GM03348 (cell line): ENCODE measurements at regions not wholly inside any gene's neighbourhood (a gene's known extent, or its start where the extent isn't known, plus 50 kb on each side); places are given as distances from the start of the nearest gene placed in this dataset.

ENCODE experiments used
- DNase-seq: peaks from one replicate; pipeline ENCODE4 v3.0.0; 2012; ENCODE audit warnings: low spot score

- DNase-seq, result no peak
Measured at GRCh38 chr13:62093984-62094780, 678.5 kb upstream of the PCDH20 start.

- DNase-seq, result no peak
Measured at GRCh38 chr13:62092949-62093348, 677.3 kb upstream of the PCDH20 start.

GRCh38 chr13:62092536-62092935 is 676.9 kb upstream of the PCDH20 start:
- no peak for DNase-seq

GRCh38 chr13:62088165-62088564 is 672.5 kb upstream of the PCDH20 start:
- DNase-seq, result no peak

- no peak for DNase-seq
Measured at GRCh38 chr13:62087124-62087523, 671.5 kb upstream of the PCDH20 start.

- DNase-seq, result no peak
Measured at GRCh38 chr13:62085337-62086229, 669.9 kb upstream of the PCDH20 start.

- no peak for DNase-seq
Measured at GRCh38 chr13:62084728-62085127, 669.1 kb upstream of the PCDH20 start.

GRCh38 chr13:62067821-62068220 is 652.2 kb upstream of the PCDH20 start:
- DNase-seq, result no peak

GRCh38 chr13:62065016-62065415 is 649.4 kb upstream of the PCDH20 start:
- DNase-seq, result no peak

GRCh38 chr13:62061751-62062150 is 646.1 kb upstream of the PCDH20 start:
- DNase-seq, result no peak

- no peak for DNase-seq
Measured at GRCh38 chr13:62060570-62060969, 644.9 kb upstream of the PCDH20 start.

GRCh38 chr13:62057286-62057685 is 641.6 kb upstream of the PCDH20 start:
- no peak for DNase-seq

- no peak for DNase-seq
Measured at GRCh38 chr13:62049992-62050391, 634.3 kb upstream of the PCDH20 start.

GRCh38 chr13:62046512-62046911 is 630.9 kb upstream of the PCDH20 start:
- DNase-seq, result no peak

GRCh38 chr13:62043600-62043999 is 628.0 kb upstream of the PCDH20 start:
- DNase-seq, result no peak

- no peak for DNase-seq
Measured at GRCh38 chr13:62040806-62041205, 625.2 kb upstream of the PCDH20 start.

GRCh38 chr13:62040078-62040477 is 624.4 kb upstream of the PCDH20 start:
- DNase-seq, result no peak

GRCh38 chr13:62038214-62038613 is 622.6 kb upstream of the PCDH20 start:
- DNase-seq, result no peak

GRCh38 chr13:62035981-62036380 is 620.3 kb upstream of the PCDH20 start:
- no peak for DNase-seq

GRCh38 chr13:62033934-62034333 is 618.3 kb upstream of the PCDH20 start:
- DNase-seq, result no peak

GRCh38 chr13:62022369-62022768 is 606.7 kb upstream of the PCDH20 start:
- no peak for DNase-seq

GRCh38 chr13:62019858-62020257 is 604.2 kb upstream of the PCDH20 start:
- no peak for DNase-seq

GRCh38 chr13:62014299-62014698 is 598.6 kb upstream of the PCDH20 start:
- peak; percentile 2 for DNase-seq
